GM13976 (cell line): ENCODE measurements at regions not wholly inside any gene's neighbourhood (a gene's known extent, or its start where the extent isn't known, plus 50 kb on each side); places are given as distances from the start of the nearest gene placed in this dataset.

Experiments
- DNase-seq: peaks from one replicate; pipeline ENCODE4 v3.0.0; 2012; ENCODE audit warnings: low spot score
- in situ Hi-C: fragments of 300-500 bp; cut with MboI; formaldehyde crosslinking; loops from one replicate; pipeline ENCODE4 v1.12.0; 2022; ENCODE audit warnings: low sequenced_read_pairs, mixed read lengths, inconsistent platforms; ENCODE audit not compliant: unreplicated experiment
- TF ChIP-seq, protein P1 (sequence below): IDR thresholded peaks from 2 replicates; pipeline ENCODE4 v1.5.1; 2012; ENCODE audit warnings: borderline replicate concordance, mild to moderate bottlenecking; ENCODE audit not compliant: insufficient read depth; ENCODE audit errors: extremely low read depth, missing control alignments, control extremely low read depth

- in situ Hi-C loops = no loop called here
- TF ChIP-seq, protein P1, sequence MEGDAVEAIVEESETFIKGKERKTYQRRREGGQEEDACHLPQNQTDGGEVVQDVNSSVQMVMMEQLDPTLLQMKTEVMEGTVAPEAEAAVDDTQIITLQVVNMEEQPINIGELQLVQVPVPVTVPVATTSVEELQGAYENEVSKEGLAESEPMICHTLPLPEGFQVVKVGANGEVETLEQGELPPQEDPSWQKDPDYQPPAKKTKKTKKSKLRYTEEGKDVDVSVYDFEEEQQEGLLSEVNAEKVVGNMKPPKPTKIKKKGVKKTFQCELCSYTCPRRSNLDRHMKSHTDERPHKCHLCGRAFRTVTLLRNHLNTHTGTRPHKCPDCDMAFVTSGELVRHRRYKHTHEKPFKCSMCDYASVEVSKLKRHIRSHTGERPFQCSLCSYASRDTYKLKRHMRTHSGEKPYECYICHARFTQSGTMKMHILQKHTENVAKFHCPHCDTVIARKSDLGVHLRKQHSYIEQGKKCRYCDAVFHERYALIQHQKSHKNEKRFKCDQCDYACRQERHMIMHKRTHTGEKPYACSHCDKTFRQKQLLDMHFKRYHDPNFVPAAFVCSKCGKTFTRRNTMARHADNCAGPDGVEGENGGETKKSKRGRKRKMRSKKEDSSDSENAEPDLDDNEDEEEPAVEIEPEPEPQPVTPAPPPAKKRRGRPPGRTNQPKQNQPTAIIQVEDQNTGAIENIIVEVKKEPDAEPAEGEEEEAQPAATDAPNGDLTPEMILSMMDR = no peak
- no peak for DNase-seq
Measured at GRCh38 chr6:86142326-86142725, 499.6 kb upstream of the SYNCRIP start.

GRCh38 chr6:86128130-86128814, 485.6 kb upstream of the SYNCRIP start:
- TF ChIP-seq, protein P1 = no peak
- DNase-seq = no peak
- in situ Hi-C loops = no loop called here

DNA sequence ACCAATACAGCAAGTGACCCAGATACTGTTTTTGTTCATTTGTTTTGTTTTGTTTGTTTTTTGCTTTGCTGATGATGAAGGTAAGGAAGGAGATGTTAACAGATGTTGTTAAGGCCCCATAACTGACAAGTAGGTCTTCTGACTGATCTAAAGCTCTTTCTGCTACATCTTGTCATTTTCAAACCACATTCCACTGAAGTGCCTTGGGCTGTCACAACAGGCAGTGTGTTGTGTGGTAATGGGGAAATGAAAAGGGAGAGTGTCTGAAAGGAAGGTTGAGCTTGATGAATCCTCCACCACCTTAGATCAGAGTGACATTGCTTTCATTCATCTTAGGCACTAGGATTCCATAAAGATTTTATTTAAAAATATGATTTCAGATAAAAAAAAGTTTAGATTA, 479.4 kb upstream of the SYNCRIP start:
- TF ChIP-seq, protein P1 = no peak
- in situ Hi-C loops = no loop called here
- DNase-seq = no peak

GRCh38 chr6:86118271-86118670, 475.6 kb upstream of the SYNCRIP start:
- TF ChIP-seq, protein P1 = no peak
- no peak for DNase-seq
- in situ Hi-C loops = no loop called here

DNA sequence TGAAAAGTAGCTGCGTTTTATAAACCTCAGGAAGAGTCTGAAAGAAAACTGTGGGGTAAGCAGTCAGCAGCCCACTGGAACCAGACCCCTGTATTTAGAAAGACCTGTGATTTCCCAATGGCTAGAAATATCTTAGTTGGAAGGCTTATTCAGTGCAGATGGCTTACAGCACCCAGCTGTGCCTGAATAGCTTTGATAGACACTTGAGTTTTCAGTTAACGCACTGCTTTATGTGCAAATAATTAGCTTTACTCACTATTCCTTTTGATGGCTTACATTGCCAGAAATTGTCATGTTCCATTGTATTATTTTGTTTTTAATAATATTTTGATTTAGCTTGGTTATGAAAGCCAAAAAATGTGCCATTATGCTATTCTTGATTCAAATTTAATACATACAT, 465.3 kb upstream of the SYNCRIP start:
- TF ChIP-seq, protein P1 = no peak
- no peak for DNase-seq
- in situ Hi-C loops = no loop called here

GRCh38 chr6:86087954-86088353, 445.3 kb upstream of the SYNCRIP start:
- DNase-seq = no peak
- TF ChIP-seq, protein P1 = no peak
- in situ Hi-C loops = no loop called here

DNA sequence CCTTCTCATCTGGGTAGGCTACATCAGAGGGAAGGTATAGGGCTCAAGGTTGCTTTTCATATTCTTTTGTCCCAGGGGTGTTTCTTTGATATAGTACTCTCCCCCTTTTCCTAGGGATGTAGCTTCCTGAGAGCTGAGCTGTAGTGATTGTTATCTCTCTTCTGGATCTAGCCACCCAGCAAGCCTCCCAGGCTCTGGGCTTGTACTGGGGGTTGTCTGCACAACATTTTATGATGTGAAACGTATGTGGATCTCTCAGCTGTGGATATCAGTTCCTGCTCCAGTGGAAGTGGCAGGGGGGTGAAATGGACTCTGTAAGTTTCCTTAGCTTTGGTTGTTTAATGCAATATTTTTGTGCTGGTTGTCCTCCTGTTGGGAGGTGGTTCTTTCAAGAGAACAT, 437.3 kb upstream of the SYNCRIP start:
- TF ChIP-seq, protein P1 = no peak
- no peak for DNase-seq
- in situ Hi-C loops = no loop called here
